Fibroblast of lung (primary cell): ENCODE measurements at regions not wholly inside any gene's neighbourhood (a gene's known extent, or its start where the extent isn't known, plus 50 kb on each side); places are given as distances from the start of the nearest gene placed in this dataset.

Source experiments
- EZH2 ChIP-seq: IDR thresholded peaks from 2 replicates; pipeline ENCODE4 v1.5.1; 2012; ENCODE audit warnings: low read length, control low read depth, mild to moderate bottlenecking; ENCODE audit errors: missing control alignments
- TF ChIP-seq, protein P1 (sequence below), 2 donors: IDR thresholded peaks in 1 of 2; conservative IDR thresholded peaks in 1 of 2; 1 replicate in 1 of 2; 2 replicates in 1 of 2; pipeline ENCODE4 v1.5.1; 2011 to 2012; ENCODE audit warnings: low read length in 2 of 2, control low read depth in 1 of 2, inconsistent platforms in 1 of 2, low read depth in 1 of 2, mild to moderate bottlenecking in 1 of 2

DNA sequence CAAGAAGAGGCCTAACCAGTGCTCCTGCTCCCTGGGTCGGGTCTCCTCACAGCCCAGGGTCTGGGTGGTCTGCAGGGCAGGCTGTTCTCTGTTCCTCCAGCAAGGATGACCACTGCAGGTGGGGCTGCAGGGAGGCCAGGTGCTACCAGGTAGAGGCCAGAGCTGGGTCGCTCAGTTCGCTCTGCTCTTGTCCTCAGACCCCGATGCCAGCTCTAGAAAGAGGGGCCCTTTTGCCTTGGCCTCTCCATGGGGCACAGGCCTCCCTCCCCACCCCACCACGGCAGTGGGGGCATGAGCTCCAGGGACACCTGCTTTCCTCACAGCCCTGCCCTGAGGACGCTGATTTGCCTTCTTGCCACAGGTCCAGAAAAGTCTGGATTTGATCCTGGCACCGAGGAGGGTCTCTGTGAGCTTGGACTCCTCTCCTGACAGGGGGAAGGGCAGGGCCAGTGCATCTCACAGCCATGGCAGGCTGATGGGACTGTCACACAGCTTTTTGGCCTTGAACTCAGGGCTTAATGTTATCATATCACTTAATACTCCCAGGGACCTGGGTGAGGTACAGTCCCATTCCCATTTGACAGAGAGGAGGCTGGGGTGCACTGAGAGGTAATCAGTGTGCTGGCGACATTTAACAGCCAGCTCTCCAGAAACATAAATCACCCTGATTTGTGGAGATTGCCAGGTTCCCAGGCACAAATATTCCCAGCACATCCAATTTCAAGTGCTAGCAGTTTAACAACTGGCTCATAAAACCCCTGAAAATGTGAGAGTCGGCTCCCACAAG, 273.0 kb upstream of the SFSWAP start:
- TF ChIP-seq, protein P1, sequence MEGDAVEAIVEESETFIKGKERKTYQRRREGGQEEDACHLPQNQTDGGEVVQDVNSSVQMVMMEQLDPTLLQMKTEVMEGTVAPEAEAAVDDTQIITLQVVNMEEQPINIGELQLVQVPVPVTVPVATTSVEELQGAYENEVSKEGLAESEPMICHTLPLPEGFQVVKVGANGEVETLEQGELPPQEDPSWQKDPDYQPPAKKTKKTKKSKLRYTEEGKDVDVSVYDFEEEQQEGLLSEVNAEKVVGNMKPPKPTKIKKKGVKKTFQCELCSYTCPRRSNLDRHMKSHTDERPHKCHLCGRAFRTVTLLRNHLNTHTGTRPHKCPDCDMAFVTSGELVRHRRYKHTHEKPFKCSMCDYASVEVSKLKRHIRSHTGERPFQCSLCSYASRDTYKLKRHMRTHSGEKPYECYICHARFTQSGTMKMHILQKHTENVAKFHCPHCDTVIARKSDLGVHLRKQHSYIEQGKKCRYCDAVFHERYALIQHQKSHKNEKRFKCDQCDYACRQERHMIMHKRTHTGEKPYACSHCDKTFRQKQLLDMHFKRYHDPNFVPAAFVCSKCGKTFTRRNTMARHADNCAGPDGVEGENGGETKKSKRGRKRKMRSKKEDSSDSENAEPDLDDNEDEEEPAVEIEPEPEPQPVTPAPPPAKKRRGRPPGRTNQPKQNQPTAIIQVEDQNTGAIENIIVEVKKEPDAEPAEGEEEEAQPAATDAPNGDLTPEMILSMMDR (conservative IDR thresholded peaks at IDR 0.05 in 1 of 2, IDR thresholded peaks at IDR 0.05 in 1 of 2; ENCODE audit: low read depth in 1 of 2, low read length in 2 of 2) = no peak
- TF ChIP-seq EZH2 = no peak
